Esophagus muscularis mucosa (tissue), 4 donors: ENCODE measurements at regions not wholly inside any gene's neighbourhood (a gene's known extent, or its start where the extent isn't known, plus 50 kb on each side); places are given as distances from the start of the nearest gene placed in this dataset.

Source experiments
- EP300 ChIP-seq: sonication (generic); formaldehyde crosslinking; IDR thresholded peaks from one replicate; pipeline ENCODE4 v1.6.1; 2017; ENCODE audit warnings: antibody characterized with exemption
- POLR2A ChIP-seq: fragments of 450-650 bp; IDR thresholded peaks from one replicate; pipeline ENCODE4 v1.6.1; 2017; ENCODE audit warnings: antibody characterized with exemption, moderate library complexity, mild to moderate bottlenecking, low read depth
- POLR2AphosphoS5 ChIP-seq, 2 donors: sonication (generic); formaldehyde crosslinking; IDR thresholded peaks; one replicate each; pipeline ENCODE4 v1.6.1; 2017; ENCODE audit warnings: antibody characterized with exemption in 2 of 2
- TF ChIP-seq, protein P1 (sequence below), 3 experiments: fragments of 200-600 bp in 2 of 3; fragments of 450-650 bp in 1 of 3; sonication (generic) in 2 of 3; IDR thresholded peaks; one replicate each; pipeline ENCODE4 v1.5.1; 2017 to 2019; ENCODE audit warnings: antibody characterized with exemption in 3 of 3, mild to moderate bottlenecking in 2 of 3, moderate library complexity in 1 of 3

GRCh38 chr10:129140921-129141885 lies 325.8 kb upstream of the MGMT start:
- TF ChIP-seq POLR2A = no peak
- no peak for TF ChIP-seq POLR2AphosphoS5 (IDR thresholded peaks at IDR 0.05)
- TF ChIP-seq, protein P1, sequence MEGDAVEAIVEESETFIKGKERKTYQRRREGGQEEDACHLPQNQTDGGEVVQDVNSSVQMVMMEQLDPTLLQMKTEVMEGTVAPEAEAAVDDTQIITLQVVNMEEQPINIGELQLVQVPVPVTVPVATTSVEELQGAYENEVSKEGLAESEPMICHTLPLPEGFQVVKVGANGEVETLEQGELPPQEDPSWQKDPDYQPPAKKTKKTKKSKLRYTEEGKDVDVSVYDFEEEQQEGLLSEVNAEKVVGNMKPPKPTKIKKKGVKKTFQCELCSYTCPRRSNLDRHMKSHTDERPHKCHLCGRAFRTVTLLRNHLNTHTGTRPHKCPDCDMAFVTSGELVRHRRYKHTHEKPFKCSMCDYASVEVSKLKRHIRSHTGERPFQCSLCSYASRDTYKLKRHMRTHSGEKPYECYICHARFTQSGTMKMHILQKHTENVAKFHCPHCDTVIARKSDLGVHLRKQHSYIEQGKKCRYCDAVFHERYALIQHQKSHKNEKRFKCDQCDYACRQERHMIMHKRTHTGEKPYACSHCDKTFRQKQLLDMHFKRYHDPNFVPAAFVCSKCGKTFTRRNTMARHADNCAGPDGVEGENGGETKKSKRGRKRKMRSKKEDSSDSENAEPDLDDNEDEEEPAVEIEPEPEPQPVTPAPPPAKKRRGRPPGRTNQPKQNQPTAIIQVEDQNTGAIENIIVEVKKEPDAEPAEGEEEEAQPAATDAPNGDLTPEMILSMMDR (IDR thresholded peaks at IDR 0.05) = no peak
- TF ChIP-seq EP300 = no peak
